ENCODE measurements at regions not wholly inside any gene's neighbourhood (a gene's known extent, or its start where the extent isn't known, plus 50 kb on each side); places are given as distances from the start of the nearest gene placed in this dataset.

DNA sequence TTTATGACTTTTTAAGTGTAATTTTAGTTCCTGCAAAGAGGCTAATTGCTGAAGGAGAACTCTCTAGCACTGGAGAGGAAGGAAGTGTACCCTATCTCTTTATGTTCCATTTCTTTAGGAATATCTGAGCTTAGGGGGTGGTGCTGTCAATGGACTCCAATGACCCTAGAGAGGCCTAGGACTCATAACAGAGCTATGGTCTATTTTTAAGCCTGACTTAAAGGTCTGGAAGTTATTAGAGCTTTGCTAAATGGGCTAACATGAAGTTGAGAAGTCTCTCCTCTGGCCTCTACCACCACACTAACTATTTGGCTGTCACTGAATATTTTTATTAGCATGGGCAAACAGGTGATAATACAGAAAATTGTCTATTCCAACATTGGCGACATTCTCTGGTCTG lies 152.2 kb downstream of the SPATA18 start:
- DNase-seq (no peak), ATAC-seq (ENCODE audit: low read depth) (no peak)
- POLR2A ChIA-PET (ENCODE audit: unreplicated experiment) = no interaction called here
- Histone ChIP-seq H3K27ac (ENCODE audit: insufficient read depth, low read length) (no peak overlapping the region), H3K4me1 (ENCODE audit: control insufficient read depth, insufficient read depth, low read length) (no peaks in the 10 kb centered on the region), H2BK20ac (ENCODE audit: low read depth, low read length) (no peak overlapping the region), H3K18ac (ENCODE audit: low read depth, low read length) (no peak overlapping the region), H3K23ac (ENCODE audit: low read depth, low read length) (no peak overlapping the region), H3K4me2 (ENCODE audit: low read depth, low read length) (no peak overlapping the region), H3K9me3 (ENCODE audit: control insufficient read depth, insufficient read depth, low read length) (no peaks in the 10 kb centered on the region), H3K9me1 (ENCODE audit: insufficient read depth, low read length) (no peaks in the 10 kb centered on the region; the same call in 1 of the 2 replicates), H2AK5ac (ENCODE audit: low read depth, low read length) (no peak overlapping the region), H4K91ac (ENCODE audit: insufficient read depth, low read depth, low read length) (no peak overlapping the region), H3K9ac (ENCODE audit: low read depth, low read length) (no peak overlapping the region), H2AK9ac (replicated peaks; ENCODE audit: low read depth, low read length, poor library complexity) (no peak overlapping the region), H2BK15ac (ENCODE audit: low read depth, low read length) (no peak overlapping the region), H2BK5ac (ENCODE audit: low read depth, low read length, poor library complexity, severe bottlenecking) (no peak overlapping the region), H2BK120ac (ENCODE audit: low read depth, low read length) (no peak overlapping the region), H3K14ac (replicated peaks; ENCODE audit: low read depth, low read length) (no peak overlapping the region), H3K79me1 (ENCODE audit: low read depth in 1 of 2, low read length in 2 of 2) (no peaks in the 10 kb centered on the region), H3K27me3 (ENCODE audit: control insufficient read depth, insufficient read depth, low read length) (no peaks in the 10 kb centered on the region), H3K36me3 (ENCODE audit: control insufficient read depth, insufficient read depth, low read length) (no peaks in the 10 kb centered on the region), H3K4me3 (ENCODE audit: insufficient read depth, low read depth, low read length) (no peak overlapping the region), H3K4ac (ENCODE audit: low read depth, low read length) (no peak overlapping the region), H4K5ac (ENCODE audit: low read depth, low read length) (no peak overlapping the region), H4K20me1 (ENCODE audit: insufficient read depth, low read length) (no peaks in the 10 kb centered on the region), H3K56ac (ENCODE audit: extremely low read depth, insufficient read depth, low read length) (no peak overlapping the region), H2AFZ (replicated peaks; ENCODE audit: low read length, poor library complexity) (no peak overlapping the region), H4K8ac (ENCODE audit: low read depth in 2 of 2, low read length in 2 of 2) (no peak overlapping the region)
- intact Hi-C loops (cut with micrococcal nuclease) = loop anchor here (10.0 kb wide), 1 partner anchor 59 kb away; no protein-coding TSS in a partner anchor
- CTCF ChIA-PET = no interaction called here
- TF ChIP-seq FOS (IDR thresholded peaks at IDR 0.05; ENCODE audit: low read depth, low read length) = no peak
- no peak for TF ChIP-seq CEBPB (IDR thresholded peaks at IDR 0.05; ENCODE audit: low read depth, low read length)
- no peak for TF ChIP-seq CTCF (conservative IDR thresholded peaks at IDR 0.05; ENCODE audit: low read depth, low read length)
- TF ChIP-seq RCOR1 (IDR thresholded peaks at IDR 0.05; ENCODE audit: insufficient replicate concordance, low read length) = no peak
- no peak for TF ChIP-seq BHLHE40 (IDR thresholded peaks at IDR 0.05; ENCODE audit: low read depth, low read length)
- no peak for TF ChIP-seq POLR2A (IDR thresholded peaks at IDR 0.05; ENCODE audit: low read depth, low read length)
- no peak for TF ChIP-seq RFX5 (IDR thresholded peaks at IDR 0.05; ENCODE audit: low read depth, low read length)
- no peak for TF ChIP-seq MAZ (IDR thresholded peaks at IDR 0.05; ENCODE audit: borderline replicate concordance, low read depth, low read length)
- in situ Hi-C loops (cut with MboI; ENCODE audit: low sequenced_read_pairs) = no loop called here
- no TSS peak for BruUV-seq (replicated peaks)
- no CpG with 5 or more reads among the region's 1 CpG for WGBS, 2 experiments (ENCODE audit: extremely low coverage in 2 of 2, insufficient read length in 1 of 2)
- dilution Hi-C loops (cut with HindIII; ENCODE audit: low sequenced_read_pairs, unreplicated experiment) = no loop called here
